DMS153 (cell line): ENCODE measurements at regions not wholly inside any gene's neighbourhood (a gene's known extent, or its start where the extent isn't known, plus 50 kb on each side); places are given as distances from the start of the nearest gene placed in this dataset.

Source experiments
- DNase-seq: peaks from one replicate; lab custom pipeline; 2025; lab: John Stamatoyannopoulos, UW

- DNase-seq, result no peak
Observed at GRCh38 chr21:15370462-15370975, 305.7 kb upstream of the NRIP1 start.

- no peak for DNase-seq
Observed at GRCh38 chr21:15373941-15374340, 309.1 kb upstream of the NRIP1 start.

GRCh38 chr21:15379776-15380175, 315.0 kb upstream of the NRIP1 start:
- DNase-seq, result no peak

- no peak for DNase-seq
Observed at GRCh38 chr21:15383588-15383987, 318.8 kb upstream of the NRIP1 start.

GRCh38 chr21:15390049-15390448, 325.2 kb upstream of the NRIP1 start:
- no peak for DNase-seq

GRCh38 chr21:15397258-15397657, 332.5 kb upstream of the NRIP1 start:
- DNase-seq, result no peak

- no peak for DNase-seq
Observed at GRCh38 chr21:15400905-15401304, 328.9 kb upstream of the USP25 start.

GRCh38 chr21:15401331-15401730, 328.5 kb upstream of the USP25 start:
- DNase-seq, result no peak

GRCh38 chr21:15405214-15405613, 324.6 kb upstream of the USP25 start:
- no peak for DNase-seq

GRCh38 chr21:15406791-15407190, 323.0 kb upstream of the USP25 start:
- no peak for DNase-seq

- DNase-seq, result no peak
Observed at GRCh38 chr21:15407585-15407984, 322.2 kb upstream of the USP25 start.

GRCh38 chr21:15408089-15408488, 321.7 kb upstream of the USP25 start:
- no peak for DNase-seq

- DNase-seq, result no peak
Observed at GRCh38 chr21:15409031-15409430, 320.8 kb upstream of the USP25 start.

GRCh38 chr21:15410853-15411252, 318.9 kb upstream of the USP25 start:
- DNase-seq, result no peak

- DNase-seq, result no peak
Observed at GRCh38 chr21:15414057-15414456, 315.7 kb upstream of the USP25 start.

- DNase-seq, result no peak
Observed at GRCh38 chr21:15415541-15416261, 314.1 kb upstream of the USP25 start.

GRCh38 chr21:15421441-15421881, 308.3 kb upstream of the USP25 start:
- no peak for DNase-seq

GRCh38 chr21:15421947-15422346, 307.8 kb upstream of the USP25 start:
- DNase-seq, result no peak

GRCh38 chr21:15422783-15423182, 307.0 kb upstream of the USP25 start:
- DNase-seq, result no peak

- DNase-seq, result no peak
Observed at GRCh38 chr21:15423676-15424445, 305.9 kb upstream of the USP25 start.

- DNase-seq, result no peak
Observed at GRCh38 chr21:15425049-15425448, 304.7 kb upstream of the USP25 start.

- no peak for DNase-seq
Observed at GRCh38 chr21:15430023-15430422, 299.8 kb upstream of the USP25 start.

GRCh38 chr21:15430577-15430976, 299.2 kb upstream of the USP25 start:
- no peak for DNase-seq
